DMS53 treated with DMSO at 0.1 percent for 48 hours (cell line): ENCODE measurements at regions not wholly inside any gene's neighbourhood (a gene's known extent, or its start where the extent isn't known, plus 50 kb on each side); places are given as distances from the start of the nearest gene placed in this dataset.

ENCODE experiments used
- DNase-seq: peaks from one replicate; lab custom pipeline; 2025; ENCODE audit not compliant: unreplicated experiment; lab: John Stamatoyannopoulos, UW

DNA sequence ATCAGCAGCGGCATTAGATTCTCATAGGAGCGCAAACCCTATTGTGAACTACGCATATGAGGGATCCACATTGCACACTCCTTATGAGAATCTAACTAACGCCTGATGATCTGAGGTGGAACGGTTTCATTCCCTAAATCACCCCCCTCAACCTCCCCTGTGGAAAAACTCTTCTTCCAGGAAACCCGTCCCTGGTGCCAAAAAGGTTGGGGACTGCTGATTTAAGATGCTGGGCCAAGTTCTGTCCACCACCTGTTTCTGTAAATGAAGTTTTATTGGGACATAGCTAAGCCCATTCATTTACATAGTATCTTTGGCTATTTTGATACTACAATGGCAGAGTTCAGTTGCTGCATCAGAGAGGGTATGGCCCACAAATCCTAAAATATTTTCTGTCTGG is 268.2 kb upstream of the PRDM1 start:
- no peak for DNase-seq

DNA sequence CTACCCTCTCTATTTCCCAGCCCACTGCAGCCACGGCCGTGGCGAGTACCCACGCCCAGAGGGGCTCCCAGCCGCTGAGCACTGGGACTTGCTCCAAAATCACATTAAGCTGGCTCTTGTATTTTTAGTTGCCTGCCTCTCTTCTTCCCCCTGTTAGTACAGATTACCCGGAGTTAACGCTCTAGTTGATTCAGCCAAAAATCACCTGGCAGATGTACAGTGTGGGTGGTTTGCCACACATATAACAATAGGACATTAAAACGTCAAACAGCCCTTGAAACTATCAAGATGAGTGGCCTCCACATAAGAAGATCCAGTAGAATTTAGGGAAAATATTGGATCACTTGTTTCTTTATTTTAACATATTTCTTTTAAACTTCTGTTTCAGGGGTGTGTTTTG is 268.8 kb upstream of the PRDM1 start:
- no peak for DNase-seq

GRCh38 chr6:105816847-105817246 is 269.3 kb upstream of the PRDM1 start:
- DNase-seq: no peak

GRCh38 chr6:105815661-105816555 is 270.2 kb upstream of the PRDM1 start:
- no peak for DNase-seq

DNA sequence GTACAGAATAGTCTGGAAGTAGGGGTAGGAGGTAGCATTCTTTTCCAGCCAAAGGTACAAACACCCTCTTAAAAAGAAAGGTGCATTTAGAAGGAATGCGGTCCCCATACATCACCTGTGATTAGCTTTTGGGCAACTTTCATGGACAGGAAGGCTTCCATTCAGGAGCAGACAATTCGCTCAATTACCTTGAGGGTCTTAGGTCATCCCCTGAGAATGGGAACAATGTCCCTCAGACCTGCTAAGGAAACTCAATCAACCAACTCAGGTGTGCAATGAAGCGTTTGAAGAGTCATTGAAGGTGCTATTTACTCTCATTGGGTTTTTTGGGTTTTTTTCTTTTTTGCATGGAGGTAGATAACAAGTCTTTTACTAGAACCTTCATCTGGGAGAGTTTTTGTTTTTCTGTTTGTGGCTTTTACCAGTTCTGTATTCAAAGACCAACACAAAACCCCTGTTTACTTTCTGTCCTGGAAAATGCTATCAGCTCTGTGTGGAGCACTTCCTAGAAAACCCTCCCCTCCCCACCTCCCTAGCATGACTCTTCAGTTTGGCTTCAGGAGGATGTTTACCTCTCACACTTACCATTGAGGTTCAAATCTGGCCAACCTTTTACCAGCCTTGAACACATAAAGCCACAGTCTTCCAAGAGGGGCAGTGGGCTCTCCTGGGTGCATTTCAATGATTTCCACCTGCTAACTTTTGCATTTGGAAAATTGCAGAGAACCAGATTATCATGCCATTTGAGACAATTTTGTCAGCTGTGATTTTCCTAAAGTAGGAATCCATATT is 271.2 kb upstream of the PRDM1 start:
- peak; percentile 19 for DNase-seq

DNA sequence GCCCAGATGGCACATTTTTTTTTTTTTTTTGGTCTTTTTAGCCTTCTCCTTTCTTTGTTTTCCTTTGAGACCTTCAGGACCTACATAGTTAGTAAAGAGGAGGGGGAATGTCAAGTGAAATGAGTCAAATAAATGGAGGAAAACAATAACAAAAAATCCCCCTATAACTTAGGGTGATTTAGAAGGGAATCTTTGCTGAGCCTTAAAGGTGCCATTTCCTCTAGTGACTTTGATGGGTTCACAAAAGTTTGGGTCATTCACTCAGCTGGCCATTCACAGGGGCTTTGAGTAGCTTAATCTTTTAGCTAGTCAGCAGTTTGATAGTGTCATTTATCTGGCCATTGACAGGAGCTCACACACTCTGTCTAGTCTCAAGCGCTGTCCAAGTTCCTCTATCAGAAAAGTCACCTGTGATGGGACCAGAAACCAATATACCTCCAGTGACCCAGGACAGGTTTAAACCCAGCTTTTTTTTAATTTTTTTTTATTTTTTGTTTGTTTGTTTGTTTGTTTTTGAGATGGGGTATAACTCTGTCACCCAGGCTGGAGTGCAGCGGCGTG is 275.1 kb upstream of the PRDM1 start:
- no peak for DNase-seq

DNA sequence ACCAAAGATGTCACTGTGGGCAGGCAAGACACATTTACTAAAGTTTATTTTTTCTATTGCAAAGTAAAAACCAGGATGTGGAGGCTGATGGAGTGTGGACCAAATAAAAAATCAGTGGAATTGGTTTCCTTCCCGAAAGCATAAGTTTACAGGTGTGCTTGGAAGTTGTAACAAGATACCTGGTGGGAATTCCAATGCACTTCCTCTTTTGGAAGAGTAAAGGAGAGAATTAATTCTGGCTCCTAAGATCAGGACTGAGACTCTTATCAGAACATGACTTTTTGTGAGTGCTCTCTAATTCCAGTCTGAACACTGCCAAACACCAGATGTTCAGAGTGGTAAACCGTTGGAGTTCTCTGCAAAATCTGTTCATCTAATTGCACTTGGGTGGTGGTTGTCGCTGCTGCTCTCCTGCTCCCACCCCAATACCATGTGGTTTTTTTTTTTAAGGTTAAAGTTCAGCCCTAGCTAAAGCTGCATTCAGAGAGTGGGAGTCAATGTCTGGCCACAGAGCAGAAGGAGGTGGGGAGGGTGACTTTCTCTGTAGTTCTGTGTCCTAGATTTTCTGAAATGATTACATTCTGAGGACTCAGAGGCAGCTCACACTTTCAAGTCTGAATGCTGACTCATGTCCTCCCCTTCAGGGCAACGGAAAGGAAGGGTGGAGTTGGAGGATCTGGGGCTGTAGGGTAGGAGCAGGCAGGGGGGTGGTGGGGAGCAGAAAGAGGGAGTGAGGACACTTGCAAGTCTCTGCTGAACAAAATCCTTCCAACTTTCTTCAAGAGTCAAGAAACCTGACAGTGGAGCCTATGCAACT is 275.8 kb upstream of the PRDM1 start:
- peak; percentile 12 for DNase-seq

GRCh38 chr6:105808571-105808970 is 277.6 kb upstream of the PRDM1 start:
- no peak for DNase-seq

DNA sequence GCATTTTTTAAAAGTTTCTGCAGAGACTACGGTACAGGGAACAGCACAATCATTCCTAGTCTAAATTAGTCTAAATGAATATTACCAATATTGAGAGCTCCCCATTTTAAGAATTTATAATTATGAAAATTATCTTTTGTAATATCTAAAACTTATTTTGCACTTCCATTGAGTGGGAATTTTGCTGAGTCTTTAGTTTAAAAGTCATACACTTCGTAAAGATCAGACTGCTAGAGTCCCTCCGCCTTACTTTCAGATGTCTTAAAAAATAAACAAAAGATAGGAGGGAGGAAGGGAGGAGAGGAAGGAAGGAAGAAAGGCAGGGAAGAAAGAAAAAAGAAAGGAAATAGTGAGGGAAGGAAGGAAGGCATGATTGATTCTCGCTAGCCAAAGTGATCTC is 278.2 kb upstream of the PRDM1 start:
- no peak for DNase-seq

GRCh38 chr6:105806486-105806920 is 279.6 kb upstream of the PRDM1 start:
- DNase-seq: peak; percentile 9

DNA sequence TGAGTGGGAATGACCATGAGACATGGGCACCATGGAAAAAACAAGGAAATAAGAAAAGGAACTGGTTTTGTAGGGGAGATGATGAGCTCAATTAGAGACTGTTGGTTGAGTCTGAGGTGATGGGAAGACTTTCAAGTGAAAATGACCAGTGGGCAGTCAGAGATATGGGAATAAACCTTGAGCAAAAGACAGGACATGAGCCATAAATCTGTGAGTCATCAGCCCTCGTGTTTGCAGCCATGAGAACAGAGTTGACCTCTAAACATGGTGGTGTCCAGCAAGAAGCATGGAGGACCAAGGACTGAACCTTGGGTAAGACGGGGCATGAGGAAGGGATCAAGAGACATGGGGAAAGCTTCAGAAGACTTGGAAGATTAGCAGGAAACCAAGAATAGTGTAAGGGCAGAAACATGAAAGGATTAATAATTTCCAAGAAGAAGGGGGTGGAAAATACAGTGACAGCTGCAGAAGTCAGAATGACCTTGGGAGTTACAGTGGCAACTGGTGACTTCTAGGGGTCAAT is 280.6 kb upstream of the PRDM1 start:
- no peak for DNase-seq

GRCh38 chr6:105804424-105804823 is 281.7 kb upstream of the PRDM1 start:
- DNase-seq: no peak

DNA sequence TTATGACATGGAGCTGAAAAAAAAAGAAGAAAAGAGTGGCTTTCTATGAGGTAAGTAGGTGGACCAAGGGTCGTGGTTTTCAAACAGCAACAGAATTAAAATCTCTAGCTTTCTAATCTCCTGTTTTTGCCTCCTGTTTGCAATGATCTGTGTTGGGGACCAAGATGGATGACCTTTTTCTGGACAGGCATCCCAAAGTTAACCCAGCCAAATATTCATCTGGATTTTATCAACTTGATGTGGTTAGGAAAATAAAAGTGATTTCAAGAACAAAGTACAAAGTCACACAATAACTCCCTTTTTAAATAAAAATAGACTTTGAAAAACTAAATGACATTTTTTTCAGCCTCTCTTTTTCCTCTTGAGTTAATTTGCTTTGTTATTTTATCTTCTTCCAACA is 282.1 kb upstream of the PRDM1 start:
- no peak for DNase-seq

DNA sequence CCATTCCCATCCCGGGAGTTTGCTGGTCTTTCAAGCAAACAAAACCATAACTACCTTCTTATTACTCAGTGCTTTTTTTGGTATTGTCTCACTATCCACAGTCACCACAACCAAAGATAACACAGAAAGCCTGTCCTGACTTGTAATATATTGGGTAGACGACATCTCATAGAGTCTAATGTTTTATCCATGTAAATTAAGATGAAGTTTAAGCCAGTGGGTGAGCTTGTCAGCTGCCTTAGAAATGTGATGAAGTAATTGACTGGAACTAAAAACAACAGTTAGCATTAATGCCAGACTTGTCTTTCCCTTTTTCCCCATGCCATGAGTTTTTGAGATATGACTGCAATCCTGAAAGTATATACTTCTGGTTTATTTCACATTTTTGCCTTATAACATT is 282.7 kb upstream of the PRDM1 start:
- DNase-seq: no peak

DNA sequence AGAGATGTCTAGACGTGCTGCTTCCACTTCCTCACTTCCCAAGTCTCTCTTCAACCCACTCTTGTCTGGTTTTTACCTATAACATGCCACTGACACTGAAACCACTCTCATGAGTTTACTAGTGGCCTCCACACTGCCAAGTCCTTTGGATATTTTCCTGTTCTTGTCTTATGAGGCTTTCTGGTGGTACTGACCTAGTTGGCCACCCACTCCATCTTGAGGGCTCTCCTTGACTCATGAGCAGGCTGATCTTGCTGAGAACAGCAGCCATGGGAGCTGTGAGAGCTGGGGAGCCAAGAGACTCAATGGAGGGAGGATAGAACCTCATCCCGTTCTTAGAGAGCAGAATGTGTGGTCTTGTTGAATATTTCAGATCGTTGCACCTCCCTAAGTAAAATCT is 283.4 kb upstream of the PRDM1 start:
- DNase-seq: no peak

DNA sequence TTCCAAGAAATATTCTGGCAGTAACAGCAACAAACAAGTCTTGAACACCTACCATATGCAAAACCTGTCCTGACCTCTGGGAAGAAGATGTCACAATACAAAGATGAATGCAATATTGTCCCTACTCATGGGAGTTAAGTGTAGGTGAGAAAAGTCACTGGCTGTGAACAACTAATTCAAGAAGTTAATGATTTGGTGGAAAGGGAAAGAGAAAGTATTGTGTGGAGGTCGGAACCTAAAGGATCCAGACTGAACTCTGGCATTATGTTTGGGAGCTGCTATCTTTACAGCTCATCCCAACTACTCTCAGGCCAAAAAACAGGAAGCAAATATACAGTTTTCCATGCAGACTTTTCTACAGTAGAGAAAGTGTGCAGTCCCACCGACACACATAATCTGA is 285.3 kb upstream of the PRDM1 start:
- DNase-seq: no peak

- no peak for DNase-seq
Measured at GRCh38 chr6:105800398-105800797, 285.7 kb upstream of the PRDM1 start.

DNA sequence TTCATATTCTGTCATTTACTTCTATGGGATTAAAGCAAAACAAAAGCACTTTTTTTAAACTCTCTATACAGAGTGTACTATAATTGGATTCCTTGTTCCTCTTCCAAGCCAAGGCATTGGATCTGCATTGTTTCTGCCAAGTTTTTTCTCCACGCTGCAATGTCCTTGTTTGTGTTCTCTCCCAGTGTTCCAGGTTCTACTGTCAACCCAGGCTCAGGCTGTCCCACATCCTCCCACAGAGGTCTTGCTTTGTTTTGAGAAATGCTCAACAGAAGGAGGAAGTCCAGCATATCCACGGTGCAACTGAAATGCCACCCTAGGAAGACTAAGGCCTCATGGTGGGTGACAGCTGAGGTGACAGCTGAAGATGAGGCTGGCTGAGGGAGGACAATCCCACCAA is 287.1 kb upstream of the PRDM1 start:
- DNase-seq: no peak

GRCh38 chr6:105797983-105798453 is 288.1 kb upstream of the PRDM1 start:
- DNase-seq: no peak

DNA sequence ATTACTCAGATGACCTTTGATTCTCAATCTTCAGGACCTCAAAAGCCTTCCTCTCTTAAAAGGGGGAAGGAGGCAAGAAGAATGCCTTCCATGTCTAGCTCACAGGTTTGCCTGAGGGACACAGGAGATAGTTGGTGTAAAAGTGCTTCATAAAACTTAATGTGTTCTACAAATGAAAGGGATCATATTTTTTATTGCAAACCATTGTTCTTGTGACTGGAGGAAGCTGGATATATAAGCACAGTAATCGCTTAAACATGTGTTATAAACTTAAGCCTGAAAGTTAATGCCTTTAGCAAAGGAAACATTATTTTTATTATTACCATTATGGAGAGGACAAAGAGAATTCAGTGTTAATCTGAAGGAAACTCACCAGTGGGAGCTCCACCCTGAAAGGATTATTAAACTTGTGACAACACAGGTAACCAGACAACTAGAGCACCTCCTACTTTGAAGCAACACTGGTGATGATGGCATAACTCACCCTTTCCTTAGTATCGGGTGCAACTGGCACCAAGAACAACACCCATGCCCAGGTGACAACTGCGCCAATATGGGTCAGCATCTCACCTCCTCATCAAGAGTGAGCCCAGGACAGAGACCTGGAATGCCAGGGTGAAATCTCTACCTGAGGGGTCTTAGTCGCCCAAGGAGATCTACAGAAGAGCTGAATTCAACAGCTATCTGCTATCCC is 288.7 kb upstream of the PRDM1 start:
- DNase-seq: no peak
